Left kidney (tissue), 1 donor: ENCODE measurements at regions not wholly inside any gene's neighbourhood (a gene's known extent, or its start where the extent isn't known, plus 50 kb on each side); places are given as distances from the start of the nearest gene placed in this dataset.
"Not testable (repeated sequence)": the region's sequence is repeated elsewhere in the genome, so short reads cannot be mapped to it uniquely, and the experiment has no call there.

Experiments
- DNase-seq: peaks from one replicate; pipeline ENCODE4 v3.0.0-alpha.2; 2013

DNA sequence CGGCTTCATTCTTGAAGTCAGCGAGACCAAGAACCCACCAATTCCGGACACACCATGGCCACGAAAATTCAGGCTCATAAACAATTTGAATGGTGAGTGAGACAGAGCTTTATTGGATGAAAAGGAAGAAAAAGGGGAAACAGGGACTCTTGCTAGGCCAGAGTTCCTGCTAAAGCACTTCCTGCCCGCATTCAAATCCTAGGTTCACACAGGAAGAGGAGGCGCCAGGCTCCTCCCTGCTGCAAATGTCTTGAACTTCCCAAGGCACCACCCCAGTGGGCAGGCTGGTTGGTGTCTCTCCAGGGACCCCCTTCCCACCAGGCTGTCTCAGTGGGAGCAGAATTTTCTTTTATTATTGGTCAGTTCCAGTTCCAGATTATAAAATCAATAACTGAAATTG is 121.2 kb downstream of the FSCB start:
- no peak for DNase-seq

- not testable (repeated sequence) for DNase-seq
These were observed 121.8 kb downstream of the FSCB start for GRCh38 chr14:44385296-44385695.

- DNase-seq, result not testable (repeated sequence)
These were observed 122.3 kb downstream of the FSCB start for GRCh38 chr14:44384601-44385293.

DNA sequence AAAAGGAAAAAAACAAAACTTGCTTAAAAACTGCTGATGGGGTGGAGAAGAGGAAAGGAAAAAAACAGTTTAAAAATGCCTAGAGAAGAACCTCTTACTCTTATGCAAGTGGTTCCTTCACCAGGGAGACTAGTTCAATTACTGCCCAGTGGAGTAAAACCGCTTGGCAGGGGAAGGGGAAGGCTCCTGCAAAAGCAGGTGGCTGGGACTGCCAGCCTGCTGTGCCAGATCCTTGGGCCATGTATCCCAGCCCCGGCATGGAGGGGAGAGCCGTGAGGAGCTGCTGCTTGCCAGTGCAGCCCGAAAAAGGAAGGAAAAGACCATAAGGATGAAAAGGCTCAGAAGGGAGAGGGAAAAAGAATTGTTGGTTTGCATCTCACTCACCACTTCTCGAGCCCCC is 123.0 kb downstream of the FSCB start:
- no peak for DNase-seq

GRCh38 chr14:44383636-44384035 is 123.4 kb downstream of the FSCB start:
- DNase-seq, result no peak

- DNase-seq, result no peak
These were observed 127.6 kb downstream of the FSCB start for GRCh38 chr14:44379292-44379977.

DNA sequence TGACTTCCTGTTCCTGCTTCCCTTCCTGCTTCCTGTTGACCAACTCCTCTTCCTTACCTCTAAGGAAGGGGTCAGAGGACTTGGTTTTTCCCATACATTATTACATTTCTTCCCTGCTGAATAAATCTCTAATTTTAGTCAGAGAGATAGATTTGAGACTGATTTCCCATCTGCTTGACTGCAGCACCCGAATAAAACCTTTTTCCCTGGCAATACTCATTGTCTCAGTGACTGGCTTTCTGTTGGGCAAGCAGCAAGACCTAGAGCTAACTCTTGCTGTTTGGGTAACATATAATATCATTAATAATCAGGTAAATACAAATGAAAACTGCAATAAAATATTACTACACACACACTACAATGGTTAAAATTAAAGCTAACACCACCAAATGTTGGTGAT is 132.2 kb downstream of the FSCB start:
- no peak for DNase-seq

GRCh38 chr14:44372807-44373489 is 134.1 kb downstream of the FSCB start:
- no peak for DNase-seq

DNA sequence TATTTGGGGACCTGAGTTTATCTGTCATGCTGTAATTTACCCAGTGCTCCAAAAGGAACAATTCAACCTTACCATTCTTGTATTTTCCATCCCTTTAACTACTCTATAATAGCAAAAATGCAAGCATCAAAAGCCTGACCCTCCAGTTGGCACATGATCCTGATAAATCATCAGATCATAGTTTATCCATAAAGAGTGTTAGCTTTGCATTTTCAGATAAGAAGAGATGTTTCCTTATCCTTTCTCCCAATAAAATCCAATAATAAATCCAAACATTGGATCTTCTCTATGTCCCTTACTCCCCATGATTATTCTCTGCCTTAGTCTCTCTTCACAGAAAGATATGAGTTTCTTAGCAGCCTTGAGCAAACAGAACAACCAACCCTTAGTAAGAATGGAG is 134.9 kb downstream of the FSCB start:
- DNase-seq, result no peak

DNA sequence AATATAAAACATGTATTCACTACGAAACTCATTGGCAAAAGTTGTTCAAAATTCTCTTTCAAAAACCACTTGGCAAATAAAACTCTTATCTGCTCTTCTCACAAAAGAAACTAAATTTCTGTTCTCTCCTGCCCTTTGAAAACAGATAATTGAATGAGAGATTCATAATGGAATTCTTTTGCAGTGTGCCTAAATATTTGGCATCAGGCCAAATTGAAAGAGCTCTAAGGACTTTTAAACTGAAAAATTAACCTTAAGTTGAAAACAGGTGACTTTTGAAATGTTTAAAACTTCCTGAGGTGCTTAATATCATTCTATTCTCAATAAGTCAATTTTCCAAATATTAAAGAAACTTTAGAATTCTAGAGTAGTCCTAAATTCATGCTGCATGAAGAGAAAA is 136.4 kb downstream of the FSCB start:
- no peak for DNase-seq

DNA sequence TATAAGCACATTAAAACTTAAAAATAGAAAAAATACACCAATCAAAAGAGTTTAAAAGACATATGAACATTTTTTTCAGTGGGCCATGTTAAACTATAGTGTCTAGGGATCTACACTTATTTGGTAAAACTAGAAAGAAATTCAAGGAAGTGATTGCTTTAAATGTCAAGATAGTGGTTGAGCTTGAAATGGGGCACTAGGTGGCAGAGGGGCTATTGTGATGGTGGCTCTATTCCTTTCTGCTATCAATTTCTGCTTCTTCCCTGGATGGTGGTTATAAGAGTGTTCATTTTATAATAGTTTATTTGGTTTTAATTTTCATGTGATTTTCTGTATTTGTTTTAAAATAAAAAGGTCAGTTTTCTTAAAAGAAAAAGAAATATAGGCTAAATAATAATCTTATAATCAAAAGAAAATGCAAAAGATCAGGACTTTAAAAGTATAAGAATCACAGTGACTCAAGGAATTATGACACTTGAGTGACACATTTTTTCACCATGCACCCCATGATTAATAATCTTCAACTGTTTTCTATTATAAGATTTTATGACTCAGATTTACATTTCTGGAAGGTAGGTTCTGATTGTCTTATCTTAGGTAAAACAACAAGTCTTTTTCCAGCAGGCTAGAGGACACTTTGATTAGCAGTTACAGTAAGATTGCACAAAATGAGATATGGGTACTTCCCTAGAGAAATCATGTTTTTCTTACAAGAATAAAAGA is 137.5 kb downstream of the FSCB start:
- no peak for DNase-seq

- DNase-seq, result no peak
These were observed 146.0 kb downstream of the FSCB start for GRCh38 chr14:44361083-44361482.

DNA sequence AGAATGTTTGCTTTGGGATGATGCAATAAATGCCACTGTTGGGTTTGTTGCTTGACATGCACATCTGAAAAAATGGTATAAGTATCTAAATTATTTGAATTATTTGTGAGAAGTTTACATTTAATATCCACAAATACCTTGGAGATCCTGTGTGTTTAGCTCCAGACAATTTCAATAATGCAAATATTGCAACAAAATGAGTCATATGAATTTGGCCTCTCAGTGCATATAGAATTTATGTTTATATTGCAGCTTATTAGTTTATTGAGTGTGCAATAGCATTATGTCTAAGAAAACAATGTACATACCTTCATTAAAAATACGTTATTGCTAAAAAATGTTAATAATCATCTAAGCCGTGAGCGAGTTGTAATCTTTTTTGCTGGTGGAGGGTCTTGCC is 153.3 kb downstream of the FSCB start:
- no peak for DNase-seq

DNA sequence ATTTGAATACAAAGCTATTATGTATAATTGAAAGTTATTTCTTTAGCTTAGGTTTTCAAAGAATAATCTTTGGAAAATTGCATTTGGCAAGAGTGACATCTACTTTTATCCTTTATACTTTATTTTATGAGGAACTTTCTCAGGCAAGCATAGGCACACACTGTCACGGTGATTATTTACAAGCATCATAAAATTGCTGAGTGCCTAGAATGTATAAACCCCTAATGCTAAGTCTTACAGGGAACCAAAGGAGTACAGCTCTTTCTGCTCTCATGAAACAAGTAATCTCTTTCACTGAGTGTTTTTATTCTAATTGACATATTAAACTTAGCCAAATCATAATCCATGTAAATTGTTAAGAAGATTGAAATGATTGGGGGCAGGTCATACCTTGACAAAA is 154.9 kb downstream of the FSCB start:
- DNase-seq, result no peak

GRCh38 chr14:44347316-44347715 is 159.8 kb downstream of the FSCB start:
- no peak for DNase-seq

DNA sequence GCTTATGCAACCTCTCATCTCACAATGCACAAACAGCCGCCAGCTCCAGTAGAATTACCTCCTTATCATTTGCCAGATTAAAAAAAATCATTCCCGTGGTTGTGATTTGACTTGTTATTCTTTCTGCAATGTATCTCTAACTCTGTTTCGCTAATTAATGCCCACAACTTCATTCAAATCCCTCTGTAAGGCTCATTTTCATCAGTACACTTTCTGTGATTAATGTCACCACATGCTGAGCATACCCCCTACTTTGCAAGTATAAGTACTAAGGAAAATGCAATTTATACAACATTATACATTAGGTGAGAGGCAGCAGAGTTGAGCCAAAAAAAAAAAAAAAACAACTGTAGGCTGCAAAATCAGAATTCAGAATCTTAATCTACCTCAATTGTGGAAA is 166.0 kb downstream of the FSCB start:
- DNase-seq, result no peak

- DNase-seq, result no peak
These were observed 167.2 kb downstream of the FSCB start for GRCh38 chr14:44339862-44340261.

- DNase-seq, result no peak
These were observed 167.9 kb downstream of the FSCB start for GRCh38 chr14:44339231-44339630.

- DNase-seq, result no peak
These were observed 189.7 kb downstream of the FSCB start for GRCh38 chr14:44317441-44317746.

GRCh38 chr14:44316647-44317440 is 190.2 kb downstream of the FSCB start:
- no peak for DNase-seq

DNA sequence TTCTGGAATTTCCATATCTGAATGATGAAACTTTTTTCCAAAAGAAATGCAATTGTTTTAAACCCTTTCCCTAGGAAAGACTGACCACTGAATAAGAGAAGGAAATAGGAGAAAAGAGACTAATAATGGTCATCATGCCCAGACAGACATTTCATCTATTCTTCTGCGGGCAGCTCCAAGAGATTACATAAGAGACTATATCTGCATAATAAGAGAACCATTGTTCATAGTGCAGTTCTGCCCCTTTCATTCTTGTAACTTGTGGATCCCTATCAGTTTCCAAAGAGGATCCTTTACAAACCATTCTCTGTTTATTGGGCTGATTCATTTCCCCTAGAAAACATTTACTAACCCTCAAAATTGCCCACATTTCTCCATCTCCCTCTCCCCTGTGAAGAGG is 197.8 kb downstream of the FSCB start:
- DNase-seq, result no peak

DNA sequence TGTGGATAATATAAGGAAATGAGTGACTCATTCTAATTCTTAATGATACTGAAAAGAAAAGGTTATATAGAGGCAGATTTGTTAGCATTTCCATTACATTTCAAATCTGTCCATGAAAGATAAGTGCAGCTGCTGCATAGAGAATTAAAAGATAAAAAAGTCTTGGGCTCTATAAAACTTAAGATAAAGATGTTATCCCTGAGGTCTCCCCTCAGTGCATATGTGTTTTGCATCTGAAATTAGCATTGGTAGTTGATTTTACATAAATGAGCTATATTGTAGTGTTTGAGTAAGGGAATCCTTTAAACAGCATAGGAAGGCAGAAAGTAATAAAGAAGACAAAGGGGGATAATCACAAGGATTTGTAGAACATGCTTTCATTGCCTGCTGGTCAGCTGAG is 206.2 kb downstream of the FSCB start:
- no peak for DNase-seq
